CD4-positive, alpha-beta T cell (primary cell): ENCODE measurements at regions not wholly inside any gene's neighbourhood (a gene's known extent, or its start where the extent isn't known, plus 50 kb on each side); places are given as distances from the start of the nearest gene placed in this dataset.

Experiments
- ATAC-seq: fragments of 200-7000 bp; cut with Tn5 transposase; one replicate; pipeline ENCODE4 v1.10.0; 2022; ENCODE audit warnings: mild to moderate bottlenecking; ENCODE audit not compliant: poor library complexity
- CTCF ChIA-PET: fragments of 350-600 bp; sonication (Branson Sonifier 250); formaldehyde crosslinking; loops from one replicate; lab custom pipeline; 2021; ENCODE audit warnings: antibody characterized with exemption, inconsistent platforms; lab: Charles Lee
- POLR2A ChIA-PET: fragments of 350-600 bp; sonication (Branson Sonifier 250); formaldehyde crosslinking; loops from one replicate; lab custom pipeline; 2021; ENCODE audit warnings: antibody characterized with exemption, inconsistent platforms; lab: Charles Lee
- DNase-seq, 14 experiments: peaks; one replicate each; pipeline ENCODE4 v3.0.0-alpha.2; 2013 to 2020; ENCODE audit warnings: mixed read lengths in 2 of 14
- H3K27ac ChIP-seq, 2 donors: one replicate each; pipeline versions ENCODE4 v1.5.1 to v1.7.0; 2013; ENCODE audit warnings: low read length in 2 of 2, low read depth in 1 of 2, mild to moderate bottlenecking in 1 of 2
- H3K27me3 ChIP-seq, 2 experiments: 1 replicate in 1 of 2; 2 replicates in 1 of 2; pipeline versions ENCODE4 v1.6.1 to v1.7.0; 2013; ENCODE audit warnings: low read length in 2 of 2, control low read depth in 1 of 2, mild to moderate bottlenecking in 1 of 2, moderate library complexity in 1 of 2; ENCODE audit not compliant: insufficient read depth in 2 of 2, control insufficient read depth in 1 of 2
- H3K36me3 ChIP-seq: one replicate; pipeline ENCODE4 v1.6.1; 2013; ENCODE audit warnings: low read length, control low read depth; ENCODE audit not compliant: insufficient read depth
- H3K4me1 ChIP-seq: one replicate; pipeline ENCODE4 v1.6.1; 2013; ENCODE audit warnings: low read length, control low read depth; ENCODE audit not compliant: insufficient read depth
- H3K4me3 ChIP-seq: one replicate; pipeline ENCODE4 v1.5.1; 2013; ENCODE audit warnings: mild to moderate bottlenecking, low read length, moderate library complexity
- H3K9me3 ChIP-seq, 2 experiments: 1 replicate in 1 of 2; 2 replicates in 1 of 2; pipeline versions ENCODE4 v1.6.1 to v1.7.0; 2013; ENCODE audit warnings: low read length in 2 of 2, mild to moderate bottlenecking in 2 of 2, control low read depth in 1 of 2, moderate library complexity in 1 of 2; ENCODE audit not compliant: control insufficient read depth in 1 of 2, insufficient read depth in 1 of 2
- H3K27ac Mint-ChIP-seq: one replicate; pipeline ENCODE4 v1.8.0; 2020; ENCODE audit warnings: mixed read lengths
- H3K27me3 Mint-ChIP-seq: one replicate; pipeline ENCODE4 v1.8.0; 2021; ENCODE audit warnings: mixed read lengths
- H3K36me3 Mint-ChIP-seq: one replicate; pipeline ENCODE4 v1.8.0; 2021; ENCODE audit warnings: low read depth, mixed read lengths
- H3K4me1 Mint-ChIP-seq: one replicate; pipeline ENCODE4 v1.8.0; 2021; ENCODE audit warnings: low read depth, mixed read lengths
- H3K4me3 Mint-ChIP-seq: one replicate; pipeline ENCODE4 v1.8.0; 2020; ENCODE audit warnings: mild to moderate bottlenecking, mixed read lengths
- H3K9me3 Mint-ChIP-seq: one replicate; pipeline ENCODE4 v1.8.0; 2020; ENCODE audit warnings: mixed read lengths
- CTCF ChIP-seq: fragments of 200-600 bp; IDR thresholded peaks from one replicate; pipeline ENCODE4 v1.8.0; 2022; ENCODE audit warnings: antibody characterized with exemption, mild to moderate bottlenecking
- intact Hi-C, 2 experiments: fragments of 100-400 bp; cut with DNase I in 1 of 2; cut with micrococcal nuclease in 1 of 2; formaldehyde crosslinking; loops; one replicate each; pipeline versions ENCODE4 v1.15.1 to v1.9.0; 2023 to 2025; cut with DNase I, micrococcal nuclease

DNA sequence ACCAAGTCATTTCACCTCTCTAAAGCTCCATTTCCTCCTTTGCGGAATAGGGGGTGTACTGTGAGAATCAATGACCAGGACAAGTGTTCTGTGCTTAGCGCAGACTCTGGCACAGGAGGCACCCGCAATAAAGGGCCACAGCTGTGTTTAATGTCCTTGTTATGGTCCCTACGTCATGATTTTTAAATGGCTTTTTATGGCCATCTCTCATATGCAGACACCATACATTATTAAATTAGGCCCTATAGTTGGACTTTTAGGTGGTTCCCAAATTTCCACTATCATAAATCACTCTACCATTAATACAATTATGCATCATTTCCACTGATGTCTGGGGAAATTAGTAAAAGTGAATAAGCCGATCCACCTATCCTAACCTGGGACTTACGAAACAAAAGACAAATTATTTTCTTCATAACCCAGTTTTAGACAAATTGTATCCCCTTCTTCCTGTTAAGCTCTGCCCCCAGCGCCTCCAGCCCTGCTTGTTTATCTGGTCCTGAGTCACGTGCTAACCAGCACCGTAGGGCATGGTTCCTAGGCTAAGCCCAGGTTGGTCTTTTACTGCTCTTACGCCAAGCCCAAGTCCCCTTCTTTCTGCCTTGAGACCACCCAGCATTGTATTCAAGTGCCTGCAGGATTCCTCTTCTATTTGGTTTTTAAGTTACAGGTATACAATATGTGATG lies 278.3 kb downstream of the SHQ1 start:
- no peak for TF ChIP-seq CTCF
- no peak overlapping the region for H3K27ac ChIP-seq
- ChIA-PET POLR2A (no interaction called here), CTCF (no interaction called here)
- intact Hi-C loops: no loop called here
- no peaks in the 10 kb centered on the region for H3K4me1 ChIP-seq
- H3K9me3 ChIP-seq: no peaks in the 10 kb centered on the region
- DNase-seq: no peak
- Mint-ChIP-seq H3K27ac (no peak overlapping the region), H3K9me3 (no peaks in the 10 kb centered on the region), H3K27me3 (no peaks in the 10 kb centered on the region), H3K4me3 (no peak overlapping the region), H3K4me1 (no peaks in the 10 kb centered on the region), H3K36me3 (no peaks in the 10 kb centered on the region)
- no peak overlapping the region for H3K4me3 ChIP-seq
- H3K27me3 ChIP-seq: peaks cover 0 to 3% of the 10 kb centered on the region in 2 experiments
- no peaks in the 10 kb centered on the region for H3K36me3 ChIP-seq
- ATAC-seq: no peak

GRCh38 chr3:72568083-72568482 lies 280.2 kb downstream of the SHQ1 start:
- Histone ChIP-seq H3K36me3 (no peaks in the 10 kb centered on the region), H3K27ac (no peak overlapping the region), H3K4me3 (no peak overlapping the region), H3K4me1 (no peaks in the 10 kb centered on the region), H3K9me3 (no peaks in the 10 kb centered on the region), H3K27me3 (peaks cover 0 to 3% of the 10 kb centered on the region in 2 experiments)
- TF ChIP-seq CTCF: no peak
- Mint-ChIP-seq H3K4me3 (no peak overlapping the region), H3K4me1 (no peaks in the 10 kb centered on the region), H3K9me3 (no peaks in the 10 kb centered on the region), H3K27me3 (no peaks in the 10 kb centered on the region), H3K27ac (no peak overlapping the region), H3K36me3 (no peaks in the 10 kb centered on the region)
- ChIA-PET POLR2A (no interaction called here), CTCF (no interaction called here)
- intact Hi-C loops: no loop called here
- ATAC-seq (no peak), DNase-seq (no peak)

GRCh38 chr3:72567474-72567873 lies 280.8 kb downstream of the SHQ1 start:
- H3K4me3 Mint-ChIP-seq: no peak overlapping the region
- POLR2A ChIA-PET: no interaction called here
- Histone ChIP-seq H3K4me1 (no peaks in the 10 kb centered on the region), H3K9me3 (no peaks in the 10 kb centered on the region), H3K27me3 (peaks cover 0 to 3% of the 10 kb centered on the region in 2 experiments), H3K36me3 (no peaks in the 10 kb centered on the region), H3K4me3 (no peak overlapping the region), H3K27ac (no peak overlapping the region)
- CTCF ChIA-PET: no interaction called here
- DNase-seq (no peak), ATAC-seq (no peak)
- no peaks in the 10 kb centered on the region for H3K27me3 Mint-ChIP-seq
- no peaks in the 10 kb centered on the region for H3K36me3 Mint-ChIP-seq
- TF ChIP-seq CTCF: no peak
- no peaks in the 10 kb centered on the region for H3K9me3 Mint-ChIP-seq
- H3K4me1 Mint-ChIP-seq: no peaks in the 10 kb centered on the region
- H3K27ac Mint-ChIP-seq: no peak overlapping the region
- intact Hi-C loops: no loop called here
